Type B pancreatic cell (in vitro differentiated cells): ENCODE measurements at regions not wholly inside any gene's neighbourhood (a gene's known extent, or its start where the extent isn't known, plus 50 kb on each side); places are given as distances from the start of the nearest gene placed in this dataset.

Experiments used
- DNase-seq: peaks from one replicate; pipeline ENCODE4 v3.0.0; 2021; ENCODE audit warnings: mixed read lengths; ENCODE audit not compliant: unreplicated experiment; ENCODE audit errors: extremely low spot score
- H3K27ac Mint-ChIP-seq: 2 replicates; pipeline ENCODE4 v1.8.0; 2021; ENCODE audit warnings: mild to moderate bottlenecking, mixed read lengths
- H3K27me3 Mint-ChIP-seq: 2 replicates; pipeline ENCODE4 v1.8.0; 2021; ENCODE audit warnings: mixed read lengths
- H3K36me3 Mint-ChIP-seq: 2 replicates; pipeline ENCODE4 v1.8.0; 2021; ENCODE audit warnings: mixed read lengths
- H3K4me1 Mint-ChIP-seq: one replicate; pipeline ENCODE4 v1.8.0; 2021; ENCODE audit warnings: mixed read lengths; ENCODE audit not compliant: unreplicated experiment
- H3K4me3 Mint-ChIP-seq: 2 replicates; pipeline ENCODE4 v1.8.0; 2021; ENCODE audit warnings: mild to moderate bottlenecking, mixed read lengths
- H3K9me3 Mint-ChIP-seq: 2 replicates; pipeline ENCODE4 v1.8.0; 2021; ENCODE audit warnings: mixed read lengths
- TF ChIP-seq, protein P1 (sequence below): fragments of 200-600 bp; sonication (generic); conservative IDR thresholded peaks from 2 replicates; pipeline ENCODE4 v1.5.0; 2021; ENCODE audit warnings: antibody characterized with exemption, mild to moderate bottlenecking

DNA sequence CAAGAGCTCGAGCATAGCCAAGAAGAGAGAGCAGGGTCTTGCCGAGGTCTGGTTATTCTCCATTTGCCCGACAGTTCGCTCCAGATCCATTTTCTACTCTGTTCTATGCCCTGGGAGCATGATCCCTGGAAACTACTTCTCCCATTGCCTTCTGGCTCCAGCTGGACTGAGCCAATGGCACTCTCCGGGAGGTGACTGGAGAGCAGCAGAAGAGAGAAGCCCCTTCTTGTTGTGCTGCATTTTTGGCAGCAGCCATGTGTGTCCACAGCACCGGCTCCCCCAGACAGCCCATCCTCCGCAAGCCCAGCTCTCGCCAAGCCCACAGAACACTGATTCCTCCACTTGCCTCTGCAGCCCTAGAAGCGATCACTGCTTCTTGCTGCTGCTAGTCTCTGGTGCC, 345.5 kb downstream of the TNS1 start:
- H3K4me3 Mint-ChIP-seq, result no peak overlapping the region

DNA sequence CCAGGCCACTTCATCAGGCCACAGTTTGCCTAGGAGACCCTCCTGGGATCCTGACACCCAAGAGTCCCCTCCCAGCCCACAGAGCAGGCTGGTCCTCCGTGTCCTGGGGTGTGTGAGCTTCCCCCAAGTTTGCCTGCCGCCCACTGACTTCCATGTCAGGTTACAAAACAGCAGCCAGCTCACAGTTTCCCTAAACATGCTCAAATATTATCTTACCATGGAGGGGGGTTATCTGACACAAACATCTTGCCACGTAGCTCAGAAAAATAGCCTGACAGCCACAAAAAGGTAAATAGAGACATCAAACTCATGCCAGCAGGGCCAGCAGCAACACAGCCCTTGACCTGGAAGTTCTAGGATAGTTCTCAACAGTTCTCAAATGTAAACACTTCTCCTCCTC, 346.5 kb downstream of the TNS1 start:
- H3K4me1 Mint-ChIP-seq, result peaks cover 4% of the 10 kb centered on the region
- peaks cover 11% of the 10 kb centered on the region for H3K27me3 Mint-ChIP-seq
- H3K4me3 Mint-ChIP-seq, result no peak overlapping the region
- TF ChIP-seq, protein P1, sequence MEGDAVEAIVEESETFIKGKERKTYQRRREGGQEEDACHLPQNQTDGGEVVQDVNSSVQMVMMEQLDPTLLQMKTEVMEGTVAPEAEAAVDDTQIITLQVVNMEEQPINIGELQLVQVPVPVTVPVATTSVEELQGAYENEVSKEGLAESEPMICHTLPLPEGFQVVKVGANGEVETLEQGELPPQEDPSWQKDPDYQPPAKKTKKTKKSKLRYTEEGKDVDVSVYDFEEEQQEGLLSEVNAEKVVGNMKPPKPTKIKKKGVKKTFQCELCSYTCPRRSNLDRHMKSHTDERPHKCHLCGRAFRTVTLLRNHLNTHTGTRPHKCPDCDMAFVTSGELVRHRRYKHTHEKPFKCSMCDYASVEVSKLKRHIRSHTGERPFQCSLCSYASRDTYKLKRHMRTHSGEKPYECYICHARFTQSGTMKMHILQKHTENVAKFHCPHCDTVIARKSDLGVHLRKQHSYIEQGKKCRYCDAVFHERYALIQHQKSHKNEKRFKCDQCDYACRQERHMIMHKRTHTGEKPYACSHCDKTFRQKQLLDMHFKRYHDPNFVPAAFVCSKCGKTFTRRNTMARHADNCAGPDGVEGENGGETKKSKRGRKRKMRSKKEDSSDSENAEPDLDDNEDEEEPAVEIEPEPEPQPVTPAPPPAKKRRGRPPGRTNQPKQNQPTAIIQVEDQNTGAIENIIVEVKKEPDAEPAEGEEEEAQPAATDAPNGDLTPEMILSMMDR, result no peak
- no peak overlapping the region for H3K27ac Mint-ChIP-seq
- no peak for DNase-seq
- no peaks in the 10 kb centered on the region for H3K36me3 Mint-ChIP-seq
- peaks cover 5% of the 10 kb centered on the region for H3K9me3 Mint-ChIP-seq

More for the DNA sequence above, 345.5 kb downstream of the TNS1 start:
- Mint-ChIP-seq H3K4me1 (peaks cover 4% of the 10 kb centered on the region), H3K9me3 (peaks cover 5% of the 10 kb centered on the region), H3K27me3 (peaks cover 11% of the 10 kb centered on the region), H3K27ac (no peak overlapping the region), H3K36me3 (no peaks in the 10 kb centered on the region)
- no peak for DNase-seq
- TF ChIP-seq, protein P1, result no peak

DNA sequence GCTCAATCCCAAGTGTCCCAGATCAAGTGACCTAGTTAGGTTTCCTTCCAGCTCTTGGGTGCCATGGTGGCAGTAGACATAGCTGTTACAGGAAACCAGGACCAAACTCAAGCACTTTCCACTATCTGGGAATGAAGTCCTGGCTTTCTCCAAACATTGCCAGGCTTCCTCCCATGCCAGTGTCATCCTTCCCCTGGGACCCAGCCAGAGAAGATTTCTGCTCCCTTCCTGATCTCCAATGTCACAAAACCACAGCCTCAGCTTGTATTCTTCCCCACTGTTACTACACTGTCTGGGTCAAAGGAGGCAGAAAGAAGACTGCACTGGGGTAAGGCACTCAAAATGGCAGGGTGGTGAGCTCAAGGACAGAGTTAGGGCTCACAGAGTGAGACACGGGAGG, 347.1 kb downstream of the TNS1 start:
- Mint-ChIP-seq H3K9me3 (peaks cover 5% of the 10 kb centered on the region), H3K27me3 (peaks cover 11% of the 10 kb centered on the region), H3K27ac (no peak overlapping the region), H3K36me3 (no peaks in the 10 kb centered on the region), H3K4me3 (no peak overlapping the region), H3K4me1 (peaks cover 7% of the 10 kb centered on the region)
- no peak for DNase-seq
- TF ChIP-seq, protein P1, result no peak

DNA sequence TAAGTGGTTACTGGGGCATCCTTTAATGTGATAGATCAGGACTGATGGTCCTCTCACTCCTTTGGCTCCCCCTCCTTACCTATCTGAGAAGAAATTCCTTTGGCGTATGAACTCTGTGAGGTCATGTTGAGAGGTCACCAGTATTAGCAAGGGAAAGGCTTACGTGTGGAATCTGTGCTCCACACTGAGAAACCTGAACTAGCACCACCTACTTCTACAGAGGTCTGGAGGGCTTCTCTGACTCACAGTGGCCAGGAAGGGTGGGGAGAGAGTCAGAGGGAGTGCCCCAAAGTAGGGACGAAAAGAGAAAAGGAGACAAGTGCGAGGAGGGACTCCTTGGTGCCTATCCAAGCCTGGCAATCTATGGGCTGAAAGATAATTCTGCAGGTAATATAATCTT, 348.6 kb downstream of the TNS1 start:
- no peak overlapping the region for H3K4me3 Mint-ChIP-seq
- TF ChIP-seq, protein P1, result no peak
- peaks cover 5% of the 10 kb centered on the region for H3K9me3 Mint-ChIP-seq
- peaks cover 9% of the 10 kb centered on the region for H3K27me3 Mint-ChIP-seq
- H3K4me1 Mint-ChIP-seq, result peaks cover 12% of the 10 kb centered on the region
- no peak for DNase-seq
- H3K27ac Mint-ChIP-seq, result no peak overlapping the region
- H3K36me3 Mint-ChIP-seq, result no peaks in the 10 kb centered on the region

DNA sequence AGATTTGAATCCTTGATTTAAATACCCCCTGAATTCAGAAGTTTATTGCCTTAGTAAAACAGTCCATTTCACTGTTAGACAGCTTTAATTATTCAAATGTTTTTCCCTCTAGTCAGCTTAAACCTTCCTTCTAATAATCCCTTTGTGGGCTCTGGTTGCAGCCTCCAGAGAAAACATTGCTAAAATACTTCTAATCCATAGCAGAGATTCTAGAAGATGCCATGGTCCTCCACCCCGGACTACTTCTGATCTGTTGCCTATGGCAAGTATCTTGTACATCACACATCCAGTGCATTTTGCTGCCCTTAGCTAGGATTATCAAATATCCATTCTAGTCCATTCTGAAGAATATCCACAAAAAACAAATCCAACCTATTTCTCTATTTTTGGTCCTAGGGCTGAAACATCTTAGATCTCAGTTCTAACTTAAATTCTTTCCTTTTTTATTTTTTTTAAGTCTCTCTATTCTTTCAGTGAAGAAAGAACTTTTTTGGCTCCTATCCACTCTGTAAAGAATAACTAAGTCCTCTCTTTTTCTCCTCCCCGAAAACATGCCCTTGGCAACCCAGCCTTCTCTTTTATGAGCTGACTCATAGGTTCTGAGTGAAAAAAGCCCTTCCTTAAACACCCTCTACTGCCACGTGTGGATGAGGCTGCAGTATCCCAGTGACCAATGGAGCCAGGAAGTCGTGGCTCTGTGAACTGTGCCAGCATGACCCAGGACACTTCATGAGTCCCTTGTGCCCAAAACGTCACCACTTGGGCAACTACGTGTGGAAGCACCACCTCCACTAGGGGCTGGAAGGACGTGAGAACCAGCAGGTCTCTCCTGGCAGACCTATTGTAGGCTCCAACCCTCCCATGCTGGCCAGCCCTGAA, 349.8 kb downstream of the TNS1 start:
- Mint-ChIP-seq H3K9me3 (peaks cover 5% of the 10 kb centered on the region), H3K36me3 (no peaks in the 10 kb centered on the region), H3K4me3 (no peak overlapping the region), H3K27ac (peak overlapping the region; percentile 54), H3K4me1 (peaks cover 12% of the 10 kb centered on the region), H3K27me3 (peaks cover 6% of the 10 kb centered on the region)
- TF ChIP-seq, protein P1, result no peak
- no peak for DNase-seq
